ENCODE measurements at regions not wholly inside any gene's neighbourhood (a gene's known extent, or its start where the extent isn't known, plus 50 kb on each side); places are given as distances from the start of the nearest gene placed in this dataset.
"Not testable (repeated sequence)": the region's sequence is repeated elsewhere in the genome, so short reads cannot be mapped to it uniquely, and the experiment has no call there.

DNA sequence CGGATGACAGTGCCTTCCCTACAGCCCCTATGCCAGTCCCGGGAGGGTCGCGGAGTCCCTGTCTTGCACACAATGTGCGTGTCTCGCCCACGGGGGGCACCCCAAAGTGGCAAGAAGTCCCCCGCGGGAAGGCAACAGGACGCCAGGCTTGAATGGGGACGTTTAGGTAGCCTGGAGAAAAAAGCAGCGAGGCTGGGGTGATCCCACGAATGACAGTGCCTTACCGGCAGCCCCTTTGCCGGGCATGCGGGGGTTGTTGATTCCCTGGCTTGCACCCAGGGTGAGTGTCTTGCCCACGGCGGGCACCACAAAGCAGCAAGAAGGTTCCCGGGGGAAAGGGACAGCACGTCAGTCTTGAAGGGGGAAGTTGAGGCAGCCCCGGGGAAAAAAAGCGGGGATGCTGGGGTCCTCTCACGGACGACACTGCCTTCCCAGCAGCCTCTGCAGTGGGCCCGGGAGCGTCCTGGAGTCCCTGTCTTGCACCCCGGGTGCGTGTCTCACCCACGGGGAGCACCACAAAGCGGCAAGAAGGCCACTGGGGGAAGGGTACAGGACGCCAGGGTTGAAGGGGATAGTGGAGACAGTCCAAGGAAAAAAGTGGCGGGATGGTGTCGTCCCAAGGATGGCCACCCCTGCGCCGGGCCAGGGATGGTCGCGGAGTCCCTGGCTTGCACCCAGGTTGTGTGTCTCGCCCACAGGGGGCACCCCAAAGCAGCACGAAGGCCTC lies 156.8 kb upstream of the ALG10B start:
- DNase-seq (ENCODE audit: low read depth), result no peak

DNA sequence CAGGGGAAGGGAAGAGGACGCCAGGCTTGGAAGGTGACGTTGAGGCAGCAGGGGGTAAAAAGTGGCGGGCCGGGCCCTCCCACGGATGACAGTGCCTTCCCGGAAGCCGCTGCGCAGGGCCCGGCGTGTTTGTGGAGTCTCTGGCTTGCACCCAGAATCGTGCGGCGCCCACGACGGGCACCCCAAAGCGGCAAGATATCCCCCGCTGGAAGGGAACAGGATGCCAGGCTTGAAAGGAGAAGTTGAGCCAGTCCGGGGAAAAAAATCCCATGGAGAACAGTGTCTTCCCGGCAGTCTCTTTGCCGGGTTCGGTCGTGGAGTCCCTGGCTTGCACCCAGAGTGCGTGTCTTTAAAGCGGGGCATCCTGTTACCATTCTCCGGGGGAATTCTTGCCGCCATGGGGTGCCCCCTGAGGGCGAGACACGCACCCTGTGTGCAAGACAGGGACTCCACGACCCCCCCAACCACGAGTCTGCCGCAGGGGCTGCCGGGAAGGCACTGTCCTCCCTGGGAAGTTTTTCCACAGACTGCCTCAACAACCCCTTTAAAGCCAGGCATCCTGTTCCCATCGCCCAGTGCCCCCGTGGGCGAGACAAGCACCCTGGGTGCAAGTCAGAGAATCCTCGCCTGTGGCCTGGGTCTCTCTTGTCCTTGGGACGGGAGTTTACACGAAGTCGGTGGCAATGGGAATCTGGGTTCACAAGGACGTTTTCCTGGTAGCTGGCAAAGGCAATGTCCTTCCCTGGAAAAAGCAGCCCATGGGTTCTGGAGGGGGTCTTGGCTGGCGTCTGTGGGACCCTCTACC lies 156.1 kb upstream of the ALG10B start:
- no peak for DNase-seq (ENCODE audit: low read depth)

DNA sequence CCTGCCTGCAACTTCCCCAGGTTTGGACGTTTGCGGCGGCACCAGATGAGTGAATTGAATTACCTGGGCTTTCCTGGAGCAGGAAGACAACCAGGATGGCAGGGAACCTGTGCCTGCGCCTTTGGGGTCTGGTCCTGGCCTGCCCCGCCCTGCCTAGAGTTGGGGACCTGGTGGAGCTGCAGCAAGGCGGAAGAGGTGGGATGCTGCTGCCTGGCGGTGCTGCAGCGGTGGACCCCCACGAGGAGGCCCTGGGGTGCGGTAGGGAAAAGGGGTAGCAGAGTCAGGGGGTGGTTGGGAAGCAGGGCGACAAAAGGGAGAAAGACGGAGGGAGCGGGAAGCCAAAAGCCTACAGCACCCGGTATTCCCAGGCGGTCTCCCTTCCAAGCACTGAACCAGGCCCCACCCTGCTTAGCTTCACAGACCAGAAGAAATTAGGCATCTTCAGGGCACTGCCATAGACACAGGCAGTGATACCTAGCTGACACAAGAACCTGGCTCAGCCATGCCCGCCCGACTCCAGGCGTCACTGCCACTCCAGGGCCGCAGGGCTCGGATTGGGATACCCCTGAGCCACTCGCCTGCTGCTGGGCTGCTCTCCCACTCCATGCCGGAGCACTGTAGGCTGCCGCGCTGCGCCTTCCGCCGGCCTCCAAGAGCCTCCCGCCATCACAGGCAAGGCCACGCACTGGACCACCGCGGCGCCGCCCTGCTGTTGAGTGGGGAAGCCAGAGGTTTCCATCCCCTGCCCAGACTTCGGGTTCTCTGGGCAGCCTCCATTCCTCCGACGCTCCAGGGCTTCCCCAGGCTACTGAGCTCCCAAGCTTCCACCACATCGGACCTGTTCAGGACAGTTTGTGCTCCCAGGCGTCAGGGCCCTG lies 155.2 kb upstream of the ALG10B start:
- no peak for DNase-seq (ENCODE audit: low read depth)

DNA sequence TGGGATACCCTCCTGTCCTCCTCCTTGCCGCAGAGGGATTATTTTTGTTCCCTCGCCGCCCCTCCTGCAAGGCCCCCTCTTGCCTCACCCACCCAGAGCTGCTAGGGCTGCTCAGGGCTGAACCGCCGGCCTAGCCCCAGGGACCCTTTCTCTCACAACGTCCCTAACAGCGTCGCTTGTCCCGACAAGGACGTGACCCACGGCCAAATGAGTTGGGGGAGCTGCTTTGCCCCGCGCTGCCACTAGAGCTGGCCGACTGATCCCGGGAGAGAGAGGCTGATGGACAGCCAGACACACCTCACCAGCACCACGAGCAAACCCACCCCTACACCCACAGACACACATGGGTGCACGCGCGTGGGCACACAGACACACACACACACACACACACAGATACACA lies 154.6 kb upstream of the ALG10B start:
- DNase-seq (ENCODE audit: low read depth), result no peak

GRCh38 chr12:38162708-38163441 lies 153.7 kb upstream of the ALG10B start:
- DNase-seq (ENCODE audit: low read depth), result no peak

GRCh38 chr12:38163442-38163801 lies 153.2 kb upstream of the ALG10B start:
- no peak for DNase-seq (ENCODE audit: low read depth)

- no peak for DNase-seq (ENCODE audit: low read depth)
These were observed 150.3 kb upstream of the ALG10B start for GRCh38 chr12:38166225-38166624.

DNA sequence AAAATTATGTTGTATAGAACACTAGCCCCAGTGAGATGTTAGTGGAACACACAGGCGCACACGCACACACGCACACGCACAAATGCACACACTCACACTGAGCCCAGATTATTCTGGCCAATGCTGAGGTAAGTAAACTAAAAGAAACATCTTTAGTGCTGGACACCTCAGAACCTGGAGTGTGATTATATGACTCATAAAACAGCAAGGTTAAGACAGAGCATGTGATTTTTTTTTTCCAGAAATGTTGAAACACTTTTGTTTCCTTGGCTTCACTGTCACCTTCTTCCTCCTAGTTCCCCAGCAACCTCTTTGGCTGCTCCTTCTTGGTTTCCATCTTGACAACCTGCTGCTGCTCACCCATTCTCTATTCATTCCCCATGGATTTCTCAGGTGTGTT lies 141.0 kb upstream of the ALG10B start:
- no peak for DNase-seq (ENCODE audit: low read depth)

DNA sequence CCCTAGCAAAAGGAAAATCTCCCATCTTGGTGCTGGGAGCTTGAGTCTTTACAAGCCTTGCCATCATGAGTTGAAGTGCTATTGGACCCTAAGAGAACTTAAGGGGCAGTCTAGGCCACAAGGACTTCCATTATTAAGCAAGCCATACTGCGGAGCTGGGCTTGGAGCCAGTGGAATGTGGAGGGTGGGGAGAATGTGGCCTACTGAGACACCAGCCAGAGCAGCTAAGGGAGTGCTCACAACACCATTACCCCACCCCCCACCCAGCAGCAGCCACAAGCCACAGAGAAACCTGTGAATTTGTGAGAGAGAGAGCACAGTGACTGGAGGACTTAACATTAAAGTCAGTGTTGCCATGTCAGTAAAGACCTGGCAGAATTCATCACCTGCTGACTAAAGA lies 133.0 kb upstream of the ALG10B start:
- not testable (repeated sequence) for DNase-seq (ENCODE audit: low read depth)

- DNase-seq (ENCODE audit: low read depth), result not testable (repeated sequence)
These were observed 119.3 kb upstream of the ALG10B start for GRCh38 chr12:38197286-38197685.

GRCh38 chr12:38201461-38202276 lies 114.9 kb upstream of the ALG10B start:
- DNase-seq (ENCODE audit: low read depth), result no peak

DNA sequence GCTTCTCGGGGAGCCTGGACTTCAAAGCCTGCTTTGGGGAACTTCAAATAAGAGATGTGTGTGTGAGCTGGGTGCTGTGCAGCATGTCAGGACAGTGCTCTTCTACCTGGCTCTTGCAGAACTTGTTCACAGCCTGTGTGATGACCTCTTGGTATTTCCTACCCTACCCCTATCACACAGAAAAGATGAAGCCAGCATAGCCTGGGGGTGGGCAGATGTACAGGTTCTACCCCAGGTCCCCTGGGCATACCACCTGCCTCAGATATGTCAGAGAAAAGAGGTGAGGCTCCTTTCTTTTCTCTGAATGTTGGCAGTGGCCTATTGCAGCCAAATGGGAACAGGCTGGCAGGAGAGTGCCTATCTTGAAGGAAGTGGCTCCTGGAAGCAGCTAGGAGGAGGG lies 111.7 kb upstream of the ALG10B start:
- no peak for DNase-seq (ENCODE audit: low read depth)

- DNase-seq (ENCODE audit: low read depth), result no peak
These were observed 94.6 kb upstream of the ALG10B start for GRCh38 chr12:38222011-38222410.

DNA sequence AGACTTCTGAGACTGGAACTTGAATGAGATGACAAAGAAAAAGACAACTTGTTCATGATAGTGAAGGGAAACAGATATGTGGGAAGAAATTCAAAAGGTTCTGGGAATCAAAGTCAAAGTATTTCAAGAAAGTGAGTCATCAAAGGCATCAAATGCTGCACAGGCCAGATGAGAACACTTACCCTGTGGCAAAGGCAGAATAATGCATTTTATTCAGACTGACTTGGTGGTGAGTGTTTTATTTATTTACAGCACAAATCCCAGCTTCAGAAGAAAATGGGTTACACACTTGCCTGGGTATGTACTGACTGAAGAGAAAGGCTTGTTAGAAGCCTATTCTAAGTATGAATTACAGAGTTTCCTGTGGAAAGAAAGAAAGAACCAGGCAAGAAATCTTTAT lies 78.2 kb upstream of the ALG10B start:
- DNase-seq (ENCODE audit: low read depth), result not testable (repeated sequence)

DNA sequence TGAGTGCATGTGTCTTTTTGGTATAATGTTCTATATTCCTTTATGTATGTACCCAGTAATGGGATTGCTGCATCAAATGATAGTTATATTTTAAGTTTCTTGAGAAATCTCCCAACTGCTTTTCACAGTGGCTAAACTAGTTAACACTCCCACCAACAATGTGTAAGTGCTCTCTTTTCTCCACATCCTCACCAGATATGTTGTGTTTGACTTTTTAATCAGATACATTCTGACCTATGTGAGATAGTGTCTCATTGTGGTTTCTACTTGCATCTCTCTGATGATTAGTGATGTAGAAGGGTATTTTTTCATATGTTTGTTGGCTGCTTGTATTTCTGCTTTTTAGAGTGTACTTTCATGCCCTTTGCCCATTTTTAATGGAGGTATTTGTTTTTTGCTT lies 62.8 kb upstream of the ALG10B start:
- DNase-seq (ENCODE audit: low read depth), result no peak

- no peak for DNase-seq (ENCODE audit: low read depth)
These were observed 58.2 kb upstream of the ALG10B start for GRCh38 chr12:38258411-38258810.
